ENCODE measurements at regions not wholly inside any gene's neighbourhood (a gene's known extent, or its start where the extent isn't known, plus 50 kb on each side); places are given as distances from the start of the nearest gene placed in this dataset.

GRCh38 chr3:187983484-187984124 is 170.4 kb upstream of the LPP start:
- no peak for TF ChIP-seq EZH2 (IDR thresholded peaks at IDR 0.05; ENCODE audit: low read depth)
- TF ChIP-seq CTCF (conservative IDR thresholded peaks at IDR 0.05): no peak

Data from PC-9 (cell line).